H1 (cell line): ENCODE measurements at regions not wholly inside any gene's neighbourhood (a gene's known extent, or its start where the extent isn't known, plus 50 kb on each side); places are given as distances from the start of the nearest gene placed in this dataset.

Source experiments
- CTBP2 ChIP-seq: IDR thresholded peaks from 2 replicates; pipeline ENCODE4 v1.7.0; 2011; ENCODE audit warnings: borderline replicate concordance, mild to moderate bottlenecking, moderate library complexity, mixed read lengths, low read length; ENCODE audit not compliant: insufficient read depth, insufficient read length
- E2F6 ChIP-seq: IDR thresholded peaks from 2 replicates; pipeline ENCODE4 v1.6.1; 2012; ENCODE audit warnings: inconsistent platforms
- HDAC2 ChIP-seq, 2 experiments: fragments of 300-600 bp in 1 of 2; sonication (generic) in 1 of 2; IDR thresholded peaks; 2 replicates each; pipeline ENCODE4 v1.6.1; 2011 to 2012; ENCODE audit warnings: low read depth in 2 of 2, low read length in 2 of 2, mild to moderate bottlenecking in 2 of 2, moderate library complexity in 2 of 2, borderline replicate concordance in 1 of 2, inconsistent platforms in 1 of 2
- JUN ChIP-seq: IDR thresholded peaks from 2 replicates; pipeline ENCODE4 v1.6.1; 2011; ENCODE audit warnings: low read depth, mild to moderate bottlenecking, improper control_type of control experiment, low read length
- SIN3A ChIP-seq, 2 experiments: IDR thresholded peaks in 1 of 2; conservative IDR thresholded peaks in 1 of 2; 2 replicates each; pipeline ENCODE4 v1.6.1; 2011 to 2012; ENCODE audit warnings: low read length in 2 of 2, improper control_type of control experiment in 1 of 2, low read depth in 1 of 2, mild to moderate bottlenecking in 1 of 2
- SP4 ChIP-seq: IDR thresholded peaks from 2 replicates; pipeline ENCODE4 v1.6.1; 2012; ENCODE audit warnings: low read length, inconsistent platforms
- TF ChIP-seq, protein P1 (sequence below): fragments of 300-600 bp; sonication (generic); IDR thresholded peaks from 2 replicates; pipeline ENCODE4 v1.7.1; 2012; ENCODE audit warnings: low read length, moderate library complexity, mild to moderate bottlenecking, inconsistent platforms; ENCODE audit not compliant: insufficient replicate concordance
- TF ChIP-seq, protein P2 (sequence below): IDR thresholded peaks from 2 replicates; pipeline ENCODE4 v1.6.1; 2011; ENCODE audit warnings: low read depth, mild to moderate bottlenecking, low read length; ENCODE audit not compliant: insufficient read depth

DNA sequence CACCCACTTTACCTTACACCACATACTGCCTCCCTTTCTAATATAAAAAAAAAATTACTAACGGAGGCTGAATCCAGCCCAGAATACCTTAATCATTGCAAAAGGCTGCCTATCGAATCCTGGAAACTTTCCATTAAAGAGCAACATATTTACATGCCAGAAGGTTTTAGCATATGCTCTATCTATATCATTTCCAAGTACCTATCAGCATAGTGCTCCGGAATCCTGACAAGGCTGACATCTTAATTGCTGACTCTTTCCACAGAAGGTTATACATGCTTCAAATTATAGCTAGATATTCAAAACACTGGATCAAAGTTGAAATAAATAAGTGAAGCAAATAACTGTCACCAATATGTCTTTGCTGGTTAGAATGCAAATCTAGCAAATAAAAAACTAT is 170.9 kb upstream of the CDK1 start (continued):
- TF ChIP-seq, protein P1, sequence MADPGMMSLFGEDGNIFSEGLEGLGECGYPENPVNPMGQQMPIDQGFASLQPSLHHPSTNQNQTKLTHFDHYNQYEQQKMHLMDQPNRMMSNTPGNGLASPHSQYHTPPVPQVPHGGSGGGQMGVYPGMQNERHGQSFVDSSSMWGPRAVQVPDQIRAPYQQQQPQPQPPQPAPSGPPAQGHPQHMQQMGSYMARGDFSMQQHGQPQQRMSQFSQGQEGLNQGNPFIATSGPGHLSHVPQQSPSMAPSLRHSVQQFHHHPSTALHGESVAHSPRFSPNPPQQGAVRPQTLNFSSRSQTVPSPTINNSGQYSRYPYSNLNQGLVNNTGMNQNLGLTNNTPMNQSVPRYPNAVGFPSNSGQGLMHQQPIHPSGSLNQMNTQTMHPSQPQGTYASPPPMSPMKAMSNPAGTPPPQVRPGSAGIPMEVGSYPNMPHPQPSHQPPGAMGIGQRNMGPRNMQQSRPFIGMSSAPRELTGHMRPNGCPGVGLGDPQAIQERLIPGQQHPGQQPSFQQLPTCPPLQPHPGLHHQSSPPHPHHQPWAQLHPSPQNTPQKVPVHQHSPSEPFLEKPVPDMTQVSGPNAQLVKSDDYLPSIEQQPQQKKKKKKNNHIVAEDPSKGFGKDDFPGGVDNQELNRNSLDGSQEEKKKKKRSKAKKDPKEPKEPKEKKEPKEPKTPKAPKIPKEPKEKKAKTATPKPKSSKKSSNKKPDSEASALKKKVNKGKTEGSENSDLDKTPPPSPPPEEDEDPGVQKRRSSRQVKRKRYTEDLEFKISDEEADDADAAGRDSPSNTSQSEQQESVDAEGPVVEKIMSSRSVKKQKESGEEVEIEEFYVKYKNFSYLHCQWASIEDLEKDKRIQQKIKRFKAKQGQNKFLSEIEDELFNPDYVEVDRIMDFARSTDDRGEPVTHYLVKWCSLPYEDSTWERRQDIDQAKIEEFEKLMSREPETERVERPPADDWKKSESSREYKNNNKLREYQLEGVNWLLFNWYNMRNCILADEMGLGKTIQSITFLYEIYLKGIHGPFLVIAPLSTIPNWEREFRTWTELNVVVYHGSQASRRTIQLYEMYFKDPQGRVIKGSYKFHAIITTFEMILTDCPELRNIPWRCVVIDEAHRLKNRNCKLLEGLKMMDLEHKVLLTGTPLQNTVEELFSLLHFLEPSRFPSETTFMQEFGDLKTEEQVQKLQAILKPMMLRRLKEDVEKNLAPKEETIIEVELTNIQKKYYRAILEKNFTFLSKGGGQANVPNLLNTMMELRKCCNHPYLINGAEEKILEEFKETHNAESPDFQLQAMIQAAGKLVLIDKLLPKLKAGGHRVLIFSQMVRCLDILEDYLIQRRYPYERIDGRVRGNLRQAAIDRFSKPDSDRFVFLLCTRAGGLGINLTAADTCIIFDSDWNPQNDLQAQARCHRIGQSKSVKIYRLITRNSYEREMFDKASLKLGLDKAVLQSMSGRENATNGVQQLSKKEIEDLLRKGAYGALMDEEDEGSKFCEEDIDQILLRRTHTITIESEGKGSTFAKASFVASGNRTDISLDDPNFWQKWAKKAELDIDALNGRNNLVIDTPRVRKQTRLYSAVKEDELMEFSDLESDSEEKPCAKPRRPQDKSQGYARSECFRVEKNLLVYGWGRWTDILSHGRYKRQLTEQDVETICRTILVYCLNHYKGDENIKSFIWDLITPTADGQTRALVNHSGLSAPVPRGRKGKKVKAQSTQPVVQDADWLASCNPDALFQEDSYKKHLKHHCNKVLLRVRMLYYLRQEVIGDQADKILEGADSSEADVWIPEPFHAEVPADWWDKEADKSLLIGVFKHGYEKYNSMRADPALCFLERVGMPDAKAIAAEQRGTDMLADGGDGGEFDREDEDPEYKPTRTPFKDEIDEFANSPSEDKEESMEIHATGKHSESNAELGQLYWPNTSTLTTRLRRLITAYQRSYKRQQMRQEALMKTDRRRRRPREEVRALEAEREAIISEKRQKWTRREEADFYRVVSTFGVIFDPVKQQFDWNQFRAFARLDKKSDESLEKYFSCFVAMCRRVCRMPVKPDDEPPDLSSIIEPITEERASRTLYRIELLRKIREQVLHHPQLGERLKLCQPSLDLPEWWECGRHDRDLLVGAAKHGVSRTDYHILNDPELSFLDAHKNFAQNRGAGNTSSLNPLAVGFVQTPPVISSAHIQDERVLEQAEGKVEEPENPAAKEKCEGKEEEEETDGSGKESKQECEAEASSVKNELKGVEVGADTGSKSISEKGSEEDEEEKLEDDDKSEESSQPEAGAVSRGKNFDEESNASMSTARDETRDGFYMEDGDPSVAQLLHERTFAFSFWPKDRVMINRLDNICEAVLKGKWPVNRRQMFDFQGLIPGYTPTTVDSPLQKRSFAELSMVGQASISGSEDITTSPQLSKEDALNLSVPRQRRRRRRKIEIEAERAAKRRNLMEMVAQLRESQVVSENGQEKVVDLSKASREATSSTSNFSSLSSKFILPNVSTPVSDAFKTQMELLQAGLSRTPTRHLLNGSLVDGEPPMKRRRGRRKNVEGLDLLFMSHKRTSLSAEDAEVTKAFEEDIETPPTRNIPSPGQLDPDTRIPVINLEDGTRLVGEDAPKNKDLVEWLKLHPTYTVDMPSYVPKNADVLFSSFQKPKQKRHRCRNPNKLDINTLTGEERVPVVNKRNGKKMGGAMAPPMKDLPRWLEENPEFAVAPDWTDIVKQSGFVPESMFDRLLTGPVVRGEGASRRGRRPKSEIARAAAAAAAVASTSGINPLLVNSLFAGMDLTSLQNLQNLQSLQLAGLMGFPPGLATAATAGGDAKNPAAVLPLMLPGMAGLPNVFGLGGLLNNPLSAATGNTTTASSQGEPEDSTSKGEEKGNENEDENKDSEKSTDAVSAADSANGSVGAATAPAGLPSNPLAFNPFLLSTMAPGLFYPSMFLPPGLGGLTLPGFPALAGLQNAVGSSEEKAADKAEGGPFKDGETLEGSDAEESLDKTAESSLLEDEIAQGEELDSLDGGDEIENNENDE, result no peak
- TF ChIP-seq SIN3A (conservative IDR thresholded peaks at IDR 0.05 in 1 of 2, IDR thresholded peaks at IDR 0.05 in 1 of 2; ENCODE audit: low read depth in 1 of 2, low read length in 2 of 2) (no peak), E2F6 (no peak), SP4 (no peak), HDAC2 (IDR thresholded peaks at IDR 0.05; ENCODE audit: borderline replicate concordance in 1 of 2, low read depth in 2 of 2, low read length in 2 of 2) (no peak), CTBP2 (no peak), JUN (no peak)
- TF ChIP-seq, protein P2, sequence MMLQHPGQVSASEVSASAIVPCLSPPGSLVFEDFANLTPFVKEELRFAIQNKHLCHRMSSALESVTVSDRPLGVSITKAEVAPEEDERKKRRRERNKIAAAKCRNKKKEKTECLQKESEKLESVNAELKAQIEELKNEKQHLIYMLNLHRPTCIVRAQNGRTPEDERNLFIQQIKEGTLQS, result no peak
- TF ChIP-seq, all 59 proteins: peak for 0
